Activated CD8-positive, alpha-beta T cell treated with anti-CD3 and anti-CD28 coated beads for 36 hours (primary cell): ENCODE measurements at regions not wholly inside any gene's neighbourhood (a gene's known extent, or its start where the extent isn't known, plus 50 kb on each side); places are given as distances from the start of the nearest gene placed in this dataset.
"Not testable (repeated sequence)": the region's sequence is repeated elsewhere in the genome, so short reads cannot be mapped to it uniquely, and the experiment has no call there.

Experiments
- ATAC-seq: fragments of 200-7000 bp; cut with Tn5 transposase; one replicate; pipeline ENCODE4 v1.10.0; 2021; ENCODE audit warnings: mild to moderate bottlenecking, moderate library complexity
- CTCF ChIA-PET: fragments of 350-600 bp; sonication (Branson Sonifier 250); formaldehyde crosslinking; loops from one replicate; lab custom pipeline; 2021; ENCODE audit warnings: antibody characterized with exemption; lab: Charles Lee
- POLR2A ChIA-PET: fragments of 350-600 bp; sonication (Branson Sonifier 250); formaldehyde crosslinking; loops from one replicate; lab custom pipeline; 2021; ENCODE audit warnings: antibody characterized with exemption; lab: Charles Lee
- DNase-seq: peaks from one replicate; pipeline ENCODE4 v3.0.0-alpha.2; 2020
- H3K27ac Mint-ChIP-seq: one replicate; pipeline ENCODE4 v1.8.0; 2021; ENCODE audit warnings: mild to moderate bottlenecking, mixed read lengths
- H3K27me3 Mint-ChIP-seq: one replicate; pipeline ENCODE4 v1.8.0; 2021; ENCODE audit warnings: mixed read lengths
- H3K36me3 Mint-ChIP-seq: one replicate; pipeline ENCODE4 v1.8.0; 2021; ENCODE audit warnings: low read depth, mixed read lengths
- H3K4me1 Mint-ChIP-seq: one replicate; pipeline ENCODE4 v1.8.0; 2021; ENCODE audit warnings: low read depth, mixed read lengths
- H3K4me3 Mint-ChIP-seq: one replicate; pipeline ENCODE4 v1.8.0; 2021; ENCODE audit warnings: mild to moderate bottlenecking, moderate library complexity, mixed read lengths
- H3K9me3 Mint-ChIP-seq: one replicate; pipeline ENCODE4 v1.8.0; 2021; ENCODE audit warnings: mixed read lengths
- CTCF ChIP-seq: fragments of 200-600 bp; IDR thresholded peaks from one replicate; pipeline ENCODE4 v1.8.0; 2022; ENCODE audit warnings: antibody characterized with exemption, mild to moderate bottlenecking
- intact Hi-C: fragments of 100-400 bp; cut with micrococcal nuclease; formaldehyde crosslinking; loops from one replicate; pipeline ENCODE4 v1.10.0; 2022

- peaks cover 4% of the 10 kb centered on the region for H3K27me3 Mint-ChIP-seq
- ATAC-seq, result no peak
Measured at GRCh38 chr17:20927308-20927977, 115.4 kb downstream of the USP22 start.

GRCh38 chr17:20929334-20929733 lies 113.5 kb downstream of the USP22 start:
- Mint-ChIP-seq H3K27me3 (peaks cover 3% of the 10 kb centered on the region), H3K9me3 (no peaks in the 10 kb centered on the region), H3K4me1 (no peaks in the 10 kb centered on the region), H3K27ac (no peak overlapping the region), H3K36me3 (no peaks in the 10 kb centered on the region), H3K4me3 (no peak overlapping the region)
- ATAC-seq (no peak), DNase-seq (no peak)
- ChIA-PET POLR2A (no interaction called here), CTCF (no interaction called here)
- TF ChIP-seq CTCF, result no peak
- intact Hi-C loops, result no loop called here

More at GRCh38 chr17:20927308-20927977, 115.4 kb downstream of the USP22 start:
- H3K27ac Mint-ChIP-seq, result no peak overlapping the region
- intact Hi-C loops, result no loop called here
- POLR2A ChIA-PET, result no interaction called here
- H3K4me1 Mint-ChIP-seq, result no peaks in the 10 kb centered on the region
- DNase-seq, result no peak
- CTCF ChIA-PET, result no interaction called here
- no peaks in the 10 kb centered on the region for H3K9me3 Mint-ChIP-seq
- H3K36me3 Mint-ChIP-seq, result no peaks in the 10 kb centered on the region
- H3K4me3 Mint-ChIP-seq, result no peak overlapping the region
- TF ChIP-seq CTCF, result no peak

- Mint-ChIP-seq H3K27me3 (peaks cover 3% of the 10 kb centered on the region), H3K36me3 (no peaks in the 10 kb centered on the region), H3K4me3 (no peak overlapping the region), H3K27ac (no peak overlapping the region), H3K4me1 (no peaks in the 10 kb centered on the region), H3K9me3 (no peaks in the 10 kb centered on the region)
- ChIA-PET CTCF (no interaction called here), POLR2A (no interaction called here)
- ATAC-seq (no peak), DNase-seq (no peak)
- TF ChIP-seq CTCF, result no peak
- intact Hi-C loops, result no loop called here
Measured at GRCh38 chr17:20930081-20930760, 112.6 kb downstream of the USP22 start.

GRCh38 chr17:20933040-20933439 lies 109.8 kb downstream of the USP22 start:
- ATAC-seq, H3K36me3 Mint-ChIP-seq, H3K27me3 Mint-ChIP-seq, H3K27ac Mint-ChIP-seq, H3K4me3 Mint-ChIP-seq, H3K4me1 Mint-ChIP-seq, H3K9me3 Mint-ChIP-seq, DNase-seq, POLR2A ChIA-PET, intact Hi-C loops, CTCF ChIA-PET: not testable (repeated sequence)

- H3K27me3 Mint-ChIP-seq, result peaks cover 3% of the 10 kb centered on the region
- ATAC-seq (no peak), DNase-seq (no peak)
- no peak overlapping the region for H3K27ac Mint-ChIP-seq
- no peaks in the 10 kb centered on the region for H3K9me3 Mint-ChIP-seq
- H3K4me1 Mint-ChIP-seq, result no peaks in the 10 kb centered on the region
- TF ChIP-seq CTCF, result no peak
- ChIA-PET CTCF (no interaction called here), POLR2A (no interaction called here)
- H3K36me3 Mint-ChIP-seq, result no peaks in the 10 kb centered on the region
- H3K4me3 Mint-ChIP-seq, result no peak overlapping the region
- intact Hi-C loops, result no loop called here
Measured at GRCh38 chr17:20934288-20934687, 108.5 kb downstream of the USP22 start.
